GM20431 (cell line): ENCODE measurements at regions not wholly inside any gene's neighbourhood (a gene's known extent, or its start where the extent isn't known, plus 50 kb on each side); places are given as distances from the start of the nearest gene placed in this dataset.
"Not testable (repeated sequence)": the region's sequence is repeated elsewhere in the genome, so short reads cannot be mapped to it uniquely, and the experiment has no call there.

Experiments used
- in situ Hi-C: fragments of 300-500 bp; cut with MseI, MboI; formaldehyde crosslinking; loops from one replicate; pipeline ENCODE4 v1.15.0; 2020; ENCODE audit warnings: low sequenced_read_pairs; ENCODE audit not compliant: unreplicated experiment

GRCh38 chr5:63245271-63245670 is 666.7 kb downstream of the LRRC70 start:
- in situ Hi-C loops = no loop called here

GRCh38 chr5:63240063-63240755 is 661.6 kb downstream of the LRRC70 start:
- in situ Hi-C loops = no loop called here

GRCh38 chr5:63233911-63234310 is 655.3 kb downstream of the LRRC70 start:
- in situ Hi-C loops = no loop called here

- in situ Hi-C loops = no loop called here
These were observed 654.7 kb downstream of the LRRC70 start for GRCh38 chr5:63233361-63233760.

- in situ Hi-C loops = no loop called here
These were observed 652.1 kb downstream of the LRRC70 start for GRCh38 chr5:63230754-63231153.

GRCh38 chr5:63228154-63228553 is 649.5 kb downstream of the LRRC70 start:
- in situ Hi-C loops = no loop called here

- in situ Hi-C loops = no loop called here
These were observed 641.6 kb downstream of the LRRC70 start for GRCh38 chr5:63220244-63220643.

GRCh38 chr5:63217422-63217821 is 638.8 kb downstream of the LRRC70 start:
- in situ Hi-C loops = no loop called here

- in situ Hi-C loops = no loop called here
These were observed 634.6 kb downstream of the LRRC70 start for GRCh38 chr5:63213256-63213655.

- in situ Hi-C loops = no loop called here
These were observed 633.0 kb downstream of the LRRC70 start for GRCh38 chr5:63211448-63212132.

- in situ Hi-C loops = no loop called here
These were observed 627.4 kb downstream of the LRRC70 start for GRCh38 chr5:63205976-63206375.

GRCh38 chr5:63201738-63202137 is 623.1 kb downstream of the LRRC70 start:
- in situ Hi-C loops = no loop called here

- in situ Hi-C loops = no loop called here
These were observed 615.5 kb downstream of the LRRC70 start for GRCh38 chr5:63194126-63194525.

- in situ Hi-C loops = not testable (repeated sequence)
These were observed 601.6 kb downstream of the LRRC70 start for GRCh38 chr5:63180190-63180589.

- in situ Hi-C loops = no loop called here
These were observed 597.2 kb downstream of the LRRC70 start for GRCh38 chr5:63175850-63176249.

GRCh38 chr5:63170486-63170885 is 591.9 kb downstream of the LRRC70 start:
- in situ Hi-C loops = no loop called here

- in situ Hi-C loops = no loop called here
These were observed 586.4 kb downstream of the LRRC70 start for GRCh38 chr5:63164838-63165535.

GRCh38 chr5:63164339-63164738 is 585.7 kb downstream of the LRRC70 start:
- in situ Hi-C loops = no loop called here

GRCh38 chr5:63155310-63155631 is 576.7 kb downstream of the LRRC70 start:
- in situ Hi-C loops = no loop called here

GRCh38 chr5:63154476-63155309 is 576.1 kb downstream of the LRRC70 start:
- in situ Hi-C loops = no loop called here
